ENCODE measurements at regions not wholly inside any gene's neighbourhood (a gene's known extent, or its start where the extent isn't known, plus 50 kb on each side); places are given as distances from the start of the nearest gene placed in this dataset.

GRCh38 chr11:92489826-92490399 is 265.3 kb downstream of the FAT3 start:
- H3K9me3 Mint-ChIP-seq (ENCODE audit: unreplicated experiment) = no peaks in the 10 kb centered on the region
- BruUV-seq (replicated peaks) = no TSS peak
- H3K4me1 ChIP-seq = no peaks in the 10 kb centered on the region
- ChIA-PET POLR2A (no interaction called here), CTCF (no interaction called here)
- no peaks in the 10 kb centered on the region for H3K9me3 ChIP-seq
- no peak overlapping the region for H3K4me3 Mint-ChIP-seq (ENCODE audit: unreplicated experiment)
- H3K4me3 ChIP-seq (ENCODE audit: low read depth, low read length) = no peak overlapping the region
- no peak overlapping the region for H3K27ac Mint-ChIP-seq (ENCODE audit: unreplicated experiment)
- no peaks in the 10 kb centered on the region for H3K27me3 ChIP-seq (replicated peaks; ENCODE audit: control insufficient read depth, insufficient read depth, low read length)
- TF ChIP-seq CTCF (IDR thresholded peaks at IDR 0.05; ENCODE audit: insufficient read depth in 1 of 2, low read depth in 1 of 2, low read length in 1 of 2, severe bottlenecking in 1 of 2, unreplicated experiment in 1 of 2) = no peak
- peaks cover 9% of the 10 kb centered on the region for H3K27me3 Mint-ChIP-seq (ENCODE audit: insufficient read depth, unreplicated experiment)
- intact Hi-C loops (cut with micrococcal nuclease; ENCODE audit: unreplicated experiment) = no loop called here
- no peaks in the 10 kb centered on the region for H3K36me3 ChIP-seq (ENCODE audit: control insufficient read depth, insufficient read depth, low read length)
- no peaks in the 10 kb centered on the region for H3K4me1 Mint-ChIP-seq (ENCODE audit: low read depth, unreplicated experiment)
- no peaks in the 10 kb centered on the region for H3K36me3 Mint-ChIP-seq (ENCODE audit: insufficient read depth, unreplicated experiment)
- no peak for DNase-seq

- Histone ChIP-seq H3K9me3 (no peaks in the 10 kb centered on the region), H3K27me3 (replicated peaks; ENCODE audit: control insufficient read depth, insufficient read depth, low read length) (no peaks in the 10 kb centered on the region; the same call in 1 of the 2 replicates), H3K4me3 (ENCODE audit: low read depth, low read length) (no peak overlapping the region), H3K4me1 (no peaks in the 10 kb centered on the region), H3K36me3 (ENCODE audit: control insufficient read depth, insufficient read depth, low read length) (no peaks in the 10 kb centered on the region)
- ChIA-PET POLR2A (no interaction called here), CTCF (no interaction called here)
- TF ChIP-seq CTCF (IDR thresholded peaks at IDR 0.05; ENCODE audit: insufficient read depth in 1 of 2, low read depth in 1 of 2, low read length in 1 of 2, severe bottlenecking in 1 of 2, unreplicated experiment in 1 of 2) = no peak
- H3K36me3 Mint-ChIP-seq (ENCODE audit: insufficient read depth, unreplicated experiment) = no peaks in the 10 kb centered on the region
- H3K27me3 Mint-ChIP-seq (ENCODE audit: insufficient read depth, unreplicated experiment) = peaks cover 10% of the 10 kb centered on the region
- H3K27ac Mint-ChIP-seq (ENCODE audit: unreplicated experiment) = no peak overlapping the region
- no peaks in the 10 kb centered on the region for H3K4me1 Mint-ChIP-seq (ENCODE audit: low read depth, unreplicated experiment)
- intact Hi-C loops (cut with micrococcal nuclease; ENCODE audit: unreplicated experiment) = no loop called here
- no TSS peak for BruUV-seq (replicated peaks)
- no peak for DNase-seq
- no peaks in the 10 kb centered on the region for H3K9me3 Mint-ChIP-seq (ENCODE audit: unreplicated experiment)
- H3K4me3 Mint-ChIP-seq (ENCODE audit: unreplicated experiment) = no peak overlapping the region
These were observed 267.8 kb downstream of the FAT3 start for GRCh38 chr11:92492372-92492771.

- Histone ChIP-seq H3K9me3 (no peaks in the 10 kb centered on the region), H3K36me3 (ENCODE audit: control insufficient read depth, insufficient read depth, low read length) (no peaks in the 10 kb centered on the region), H3K27me3 (replicated peaks; ENCODE audit: control insufficient read depth, insufficient read depth, low read length) (no peaks in the 10 kb centered on the region; the same call in 1 of the 2 replicates), H3K4me1 (no peaks in the 10 kb centered on the region), H3K4me3 (ENCODE audit: low read depth, low read length) (no peak overlapping the region)
- no peaks in the 10 kb centered on the region for H3K36me3 Mint-ChIP-seq (ENCODE audit: insufficient read depth, unreplicated experiment)
- H3K4me3 Mint-ChIP-seq (ENCODE audit: unreplicated experiment) = no peak overlapping the region
- peaks cover 9% of the 10 kb centered on the region for H3K27me3 Mint-ChIP-seq (ENCODE audit: insufficient read depth, unreplicated experiment)
- no peak overlapping the region for H3K27ac Mint-ChIP-seq (ENCODE audit: unreplicated experiment)
- intact Hi-C loops (cut with micrococcal nuclease; ENCODE audit: unreplicated experiment) = no loop called here
- POLR2A ChIA-PET = interaction anchor here (0.5 kb wide), 1 partner anchor 174 kb away, joined by 5 read pairs; no protein-coding TSS in a partner anchor
- CTCF ChIA-PET = no interaction called here
- TF ChIP-seq CTCF (IDR thresholded peaks at IDR 0.05; ENCODE audit: insufficient read depth in 1 of 2, low read depth in 1 of 2, low read length in 1 of 2, severe bottlenecking in 1 of 2, unreplicated experiment in 1 of 2) = no peak
- H3K4me1 Mint-ChIP-seq (ENCODE audit: low read depth, unreplicated experiment) = no peaks in the 10 kb centered on the region
- H3K9me3 Mint-ChIP-seq (ENCODE audit: unreplicated experiment) = no peaks in the 10 kb centered on the region
- no peak for DNase-seq
- no TSS peak for BruUV-seq (replicated peaks)
These were observed 270.6 kb downstream of the FAT3 start for GRCh38 chr11:92495107-92495793.

Data from Caco-2 (cell line).